DMS53 (cell line): ENCODE measurements at regions not wholly inside any gene's neighbourhood (a gene's known extent, or its start where the extent isn't known, plus 50 kb on each side); places are given as distances from the start of the nearest gene placed in this dataset.

Experiments used
- DNase-seq: peaks from one replicate; lab custom pipeline; 2025; lab: John Stamatoyannopoulos, UW

GRCh38 chr5:152882621-152883020, 477.5 kb upstream of the NMUR2 start:
- no peak for DNase-seq

GRCh38 chr5:152883066-152883775, 478.1 kb upstream of the NMUR2 start:
- DNase-seq: peak; percentile 8

- DNase-seq: no peak
Measured at GRCh38 chr5:152884006-152884405, 478.9 kb upstream of the NMUR2 start.

- DNase-seq: no peak
Measured at GRCh38 chr5:152900332-152900731, 495.3 kb upstream of the NMUR2 start.

- no peak for DNase-seq
Measured at GRCh38 chr5:152901754-152902153, 496.7 kb upstream of the NMUR2 start.

GRCh38 chr5:152905286-152905685, 500.2 kb upstream of the NMUR2 start:
- no peak for DNase-seq

- DNase-seq: no peak
Measured at GRCh38 chr5:152907488-152908245, 502.6 kb upstream of the NMUR2 start.

- no peak for DNase-seq
Measured at GRCh38 chr5:152912924-152913323, 507.8 kb upstream of the NMUR2 start.

GRCh38 chr5:152932621-152933020, 527.5 kb upstream of the NMUR2 start:
- no peak for DNase-seq

- no peak for DNase-seq
Measured at GRCh38 chr5:152933056-152933455, 528.0 kb upstream of the NMUR2 start.

- DNase-seq: no peak
Measured at GRCh38 chr5:152938630-152939029, 533.6 kb upstream of the NMUR2 start.

- DNase-seq: no peak
Measured at GRCh38 chr5:152942633-152943336, 537.7 kb upstream of the NMUR2 start.

GRCh38 chr5:152953788-152954483, 536.5 kb upstream of the GRIA1 start:
- no peak for DNase-seq

GRCh38 chr5:152956943-152957613, 533.4 kb upstream of the GRIA1 start:
- DNase-seq: peak; percentile 12

- DNase-seq: no peak
Measured at GRCh38 chr5:152978141-152978835, 512.2 kb upstream of the GRIA1 start.

GRCh38 chr5:152987131-152987530, 503.3 kb upstream of the GRIA1 start:
- no peak for DNase-seq

GRCh38 chr5:152990217-152990616, 500.3 kb upstream of the GRIA1 start:
- no peak for DNase-seq

GRCh38 chr5:152990649-152991048, 499.8 kb upstream of the GRIA1 start:
- peak; percentile 63 for DNase-seq

GRCh38 chr5:152994033-152994680, 496.3 kb upstream of the GRIA1 start:
- peak; percentile 76 for DNase-seq

- DNase-seq: peak; percentile 40
Measured at GRCh38 chr5:152995214-152995725, 495.2 kb upstream of the GRIA1 start.
